ENCODE measurements at regions not wholly inside any gene's neighbourhood (a gene's known extent, or its start where the extent isn't known, plus 50 kb on each side); places are given as distances from the start of the nearest gene placed in this dataset.
"Not testable (repeated sequence)": the region's sequence is repeated elsewhere in the genome, so short reads cannot be mapped to it uniquely, and the experiment has no call there.

GRCh38 chr19:56894626-56895025 lies 54.1 kb upstream of the PEG3 start:
- no peak for DNase-seq (ENCODE audit: low spot score)

GRCh38 chr19:56896095-56896494 lies 55.6 kb upstream of the PEG3 start:
- DNase-seq (ENCODE audit: low spot score): no peak

- DNase-seq (ENCODE audit: low spot score): no peak
These were observed 59.4 kb upstream of the PEG3 start for GRCh38 chr19:56899943-56900342.

GRCh38 chr19:56900573-56901097 lies 60.1 kb upstream of the PEG3 start:
- no peak for DNase-seq (ENCODE audit: low spot score)

DNA sequence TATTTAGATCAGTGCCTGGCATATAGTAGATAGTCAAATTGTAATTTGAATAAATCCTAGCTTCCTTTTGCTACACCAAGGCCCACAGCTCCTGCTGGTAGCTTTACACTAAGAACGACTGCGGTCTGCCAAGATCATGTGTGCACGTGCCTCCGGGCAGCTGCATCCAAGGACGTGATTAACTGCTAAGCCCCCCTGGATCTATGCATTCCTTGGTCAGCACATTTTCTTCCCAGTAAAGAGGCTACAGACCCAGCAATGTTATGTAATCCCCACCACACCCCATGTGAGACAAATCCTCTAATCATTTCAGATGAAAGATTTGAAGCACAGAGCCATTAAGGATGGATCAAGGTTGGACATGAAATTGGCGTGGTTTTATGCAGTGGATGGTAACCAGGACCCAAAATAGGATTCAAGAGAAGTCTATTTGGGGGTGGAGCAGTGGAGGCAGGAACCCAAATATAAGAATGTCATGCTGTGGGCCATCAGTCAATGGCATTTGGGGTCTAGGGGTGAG lies 65.2 kb upstream of the PEG3 start:
- no peak for DNase-seq (ENCODE audit: low spot score)

DNA sequence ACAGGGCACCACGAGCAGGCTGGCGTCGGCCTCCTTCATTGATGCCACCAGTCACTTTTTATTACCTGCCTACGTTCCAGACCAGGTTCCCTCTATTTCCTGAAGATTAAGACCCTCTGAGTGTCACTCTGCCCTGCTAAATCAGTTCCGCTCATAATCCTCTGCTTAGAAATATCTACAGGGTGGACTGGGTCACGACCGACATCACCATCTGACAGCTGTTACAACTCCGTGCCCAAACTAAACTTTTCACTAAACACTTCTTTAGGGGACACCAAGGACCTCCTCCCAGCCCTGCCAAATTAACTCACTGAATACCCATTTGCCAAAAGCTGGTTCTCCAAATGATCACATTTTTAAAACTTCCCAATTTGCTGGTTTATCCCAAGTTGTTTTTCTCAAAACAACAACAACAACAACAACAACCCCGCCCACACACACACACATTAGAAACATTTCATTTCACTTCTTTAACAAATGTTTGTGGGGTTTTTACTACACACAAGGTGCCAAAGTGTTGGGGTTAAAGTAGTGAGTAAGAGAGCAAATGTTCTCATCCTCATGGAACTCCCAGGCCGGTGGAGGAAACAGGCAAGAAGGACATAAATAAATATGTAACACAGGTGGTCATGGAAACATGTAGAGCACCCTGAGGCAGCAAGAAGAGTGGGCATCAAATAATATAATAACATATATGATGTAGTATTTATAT lies 72.0 kb upstream of the PEG3 start:
- DNase-seq (ENCODE audit: low spot score): no peak

GRCh38 chr19:56913113-56913455 lies 72.6 kb upstream of the PEG3 start:
- DNase-seq (ENCODE audit: low spot score): not testable (repeated sequence)

- no peak for DNase-seq (ENCODE audit: low spot score)
These were observed 76.0 kb upstream of the PEG3 start for GRCh38 chr19:56916528-56916927.

DNA sequence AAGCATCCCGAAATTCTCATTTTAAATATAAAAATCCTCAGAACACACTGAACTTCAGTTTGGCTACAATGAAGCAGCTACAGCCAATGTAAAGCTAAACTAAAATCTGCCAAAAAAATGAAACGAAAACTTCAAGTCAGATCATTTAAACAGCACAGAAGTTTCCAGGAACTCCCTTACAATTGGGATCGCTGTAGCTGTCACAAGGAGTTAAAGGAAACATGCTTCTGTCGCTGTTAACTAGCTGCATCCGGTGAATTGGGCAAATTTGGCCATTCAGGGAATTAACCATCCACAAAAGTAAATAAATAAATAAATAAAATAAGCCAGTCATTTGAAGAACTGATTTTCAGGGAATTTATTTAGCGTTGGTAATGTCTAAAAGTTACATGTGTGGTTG lies 77.0 kb upstream of the PEG3 start:
- DNase-seq (ENCODE audit: low spot score): no peak

- DNase-seq (ENCODE audit: low spot score): no peak
These were observed 77.5 kb upstream of the PEG3 start for GRCh38 chr19:56917998-56918397.

DNA sequence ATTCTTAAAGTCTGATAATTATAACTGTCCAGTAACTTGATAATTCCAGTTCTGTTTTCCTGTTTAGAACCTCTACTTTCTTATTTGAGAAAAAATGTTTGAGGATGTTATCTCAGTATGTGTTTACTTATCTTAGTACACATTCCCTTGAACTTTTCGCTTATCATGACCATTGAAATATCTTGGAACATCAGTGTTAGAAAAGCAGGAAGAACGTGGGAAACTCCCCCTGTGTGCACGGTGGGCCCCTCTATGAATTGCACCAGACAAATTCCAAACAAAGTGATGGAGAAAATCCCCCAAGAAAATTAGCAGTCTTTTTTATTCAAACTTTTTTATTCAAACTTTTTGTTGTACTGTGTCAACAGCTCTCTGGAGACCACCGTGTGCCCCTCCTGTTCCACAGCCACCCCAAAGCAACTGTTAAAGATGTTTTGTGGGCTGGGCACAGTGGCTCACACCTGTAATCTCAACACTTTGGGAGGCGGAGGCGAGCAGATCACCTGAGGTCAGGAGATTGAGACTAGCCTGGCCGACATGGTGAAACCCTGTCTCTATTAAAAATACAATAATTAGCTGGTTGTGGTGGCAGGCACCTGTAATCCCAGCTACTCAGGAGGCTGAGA lies 78.3 kb upstream of the PEG3 start:
- DNase-seq (ENCODE audit: low spot score): no peak

DNA sequence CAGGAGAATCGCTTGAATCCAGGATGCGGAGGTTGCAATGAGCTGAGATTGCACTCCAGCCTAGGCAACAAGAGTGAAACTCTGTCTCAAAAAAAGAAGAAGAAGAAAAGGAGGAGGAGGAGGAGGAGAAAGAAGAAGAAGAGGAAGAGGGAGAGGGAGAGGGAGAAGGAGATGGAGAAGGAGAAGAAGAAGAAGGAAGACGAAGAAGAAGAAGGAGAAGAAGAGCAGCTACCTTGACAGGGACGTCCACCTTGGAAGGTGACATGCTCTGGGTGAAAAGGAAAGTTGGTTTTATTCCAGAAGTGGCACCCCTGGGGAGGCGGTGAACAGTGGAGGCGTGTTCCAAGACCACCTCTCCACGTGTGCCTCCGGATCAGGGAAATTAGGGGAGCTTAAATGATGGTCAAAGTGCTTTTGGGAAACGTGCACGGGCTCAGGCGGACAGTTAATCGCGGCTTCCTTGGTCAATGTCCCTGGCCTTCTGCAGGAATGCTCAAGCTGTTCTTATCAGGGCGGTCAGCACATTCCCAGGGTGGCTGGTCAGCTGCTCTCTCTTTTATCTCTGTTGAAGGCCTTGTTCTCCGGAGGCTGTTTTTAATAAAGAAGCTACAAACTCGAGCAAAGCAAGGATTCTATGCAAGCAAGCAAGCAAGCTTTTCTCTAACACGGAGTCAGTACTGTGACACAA lies 78.9 kb upstream of the PEG3 start:
- DNase-seq (ENCODE audit: low spot score): no peak

DNA sequence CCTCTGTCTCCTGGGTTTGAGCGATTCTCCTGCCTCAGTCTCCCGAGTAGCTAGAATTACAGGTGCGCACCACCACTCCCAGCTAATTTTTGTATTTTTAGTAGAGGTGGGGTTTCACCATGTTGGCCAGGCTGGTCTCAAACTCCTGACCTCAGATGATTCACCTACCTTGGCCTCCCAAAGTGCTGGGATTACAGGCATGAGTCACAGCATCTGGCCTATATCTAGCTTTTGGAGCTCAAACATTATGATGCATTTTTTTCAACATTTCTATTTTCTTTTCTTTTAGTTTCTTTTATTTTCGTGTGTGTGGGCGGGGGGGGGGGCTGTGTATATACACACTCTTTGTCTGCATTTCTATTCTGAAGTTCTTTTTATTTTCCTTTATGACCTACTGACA lies 85.6 kb upstream of the PEG3 start:
- not testable (repeated sequence) for DNase-seq (ENCODE audit: low spot score)

DNA sequence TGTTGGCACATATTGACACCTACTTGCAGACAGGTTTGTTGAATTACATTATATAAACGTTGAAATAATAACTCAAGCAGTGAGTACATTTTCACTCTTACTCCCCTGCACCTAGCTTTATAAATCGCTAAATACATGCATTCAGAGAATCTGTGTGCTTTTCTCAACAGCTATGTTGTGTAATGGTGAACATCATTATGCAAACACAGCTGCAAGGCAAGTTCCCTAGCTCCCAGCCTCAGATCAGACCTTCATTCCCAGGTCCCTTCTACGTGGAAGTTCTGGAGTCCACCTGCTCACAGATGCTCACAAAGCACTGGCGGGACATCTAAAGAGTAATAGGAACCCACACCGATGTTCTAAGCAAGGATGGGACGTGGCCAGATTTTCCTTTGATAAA lies 86.8 kb upstream of the PEG3 start:
- DNase-seq (ENCODE audit: low spot score): no peak

GRCh38 chr19:56927791-56928207 lies 87.3 kb upstream of the PEG3 start:
- peak; percentile 2 for DNase-seq (ENCODE audit: low spot score)

DNA sequence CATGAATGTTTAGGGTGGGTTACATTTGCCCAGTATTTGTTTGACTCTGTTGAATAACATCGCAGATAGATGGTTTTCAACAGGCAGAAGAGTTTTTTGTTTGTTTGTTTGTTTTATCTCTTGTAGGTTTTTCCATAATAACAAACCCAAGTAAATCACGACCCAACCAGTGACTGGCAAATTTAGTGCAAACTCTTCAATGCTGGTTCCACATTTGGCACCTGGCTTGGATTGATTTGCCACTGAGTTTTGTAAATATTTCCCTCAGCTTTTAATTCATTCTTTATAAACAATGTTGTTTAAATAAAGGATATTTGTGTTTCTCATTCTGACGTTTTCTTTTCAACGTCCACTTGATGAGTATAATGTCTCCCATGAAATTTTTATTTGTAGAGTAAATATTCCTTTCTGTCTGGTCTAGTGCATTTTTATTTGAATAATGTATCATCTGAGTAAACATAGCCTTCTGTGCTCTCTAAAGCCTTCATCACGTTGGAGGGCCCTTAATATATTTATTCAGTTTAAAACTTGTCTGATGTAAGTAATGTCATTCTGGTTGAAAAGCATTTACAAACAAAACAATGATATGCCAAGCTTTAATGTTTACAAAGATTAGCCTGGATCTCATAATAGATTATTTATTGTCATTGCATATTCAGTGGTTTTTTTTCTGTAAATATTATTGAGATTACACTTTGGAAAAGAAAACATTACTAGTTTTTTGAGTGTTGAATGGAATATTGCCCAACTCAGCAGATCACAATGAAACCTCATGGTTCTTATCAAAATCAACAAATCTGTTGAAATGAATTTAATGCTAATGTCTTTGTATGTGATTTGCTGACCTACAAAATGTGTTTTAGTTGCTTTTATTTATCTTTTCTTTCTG lies 90.4 kb upstream of the PEG3 start:
- DNase-seq (ENCODE audit: low spot score): no peak

GRCh38 chr19:56933014-56933705 lies 92.6 kb upstream of the PEG3 start:
- no peak for DNase-seq (ENCODE audit: low spot score)

- no peak for DNase-seq (ENCODE audit: low spot score)
These were observed 94.0 kb upstream of the PEG3 start for GRCh38 chr19:56934438-56935090.

DNA sequence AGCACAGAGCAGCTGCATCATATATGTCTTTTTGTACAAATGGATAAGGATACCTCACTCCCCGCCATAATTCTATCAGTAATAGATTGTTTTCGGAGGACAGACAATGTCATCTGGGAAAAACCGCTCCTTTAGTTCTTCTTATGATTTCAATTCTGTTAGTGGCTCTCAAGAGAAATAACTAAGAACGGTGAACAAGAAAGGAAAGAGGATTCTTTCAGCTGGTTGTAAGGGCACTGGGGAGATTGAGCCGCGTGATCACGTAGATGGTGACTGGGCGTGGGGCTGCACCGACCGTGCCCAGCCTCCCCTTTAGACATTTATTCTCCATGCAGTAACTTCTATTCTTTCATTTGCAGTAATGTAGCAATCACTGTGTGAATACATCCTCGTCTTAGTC lies 99.4 kb upstream of the PEG3 start:
- no peak for DNase-seq (ENCODE audit: low spot score)

DNA sequence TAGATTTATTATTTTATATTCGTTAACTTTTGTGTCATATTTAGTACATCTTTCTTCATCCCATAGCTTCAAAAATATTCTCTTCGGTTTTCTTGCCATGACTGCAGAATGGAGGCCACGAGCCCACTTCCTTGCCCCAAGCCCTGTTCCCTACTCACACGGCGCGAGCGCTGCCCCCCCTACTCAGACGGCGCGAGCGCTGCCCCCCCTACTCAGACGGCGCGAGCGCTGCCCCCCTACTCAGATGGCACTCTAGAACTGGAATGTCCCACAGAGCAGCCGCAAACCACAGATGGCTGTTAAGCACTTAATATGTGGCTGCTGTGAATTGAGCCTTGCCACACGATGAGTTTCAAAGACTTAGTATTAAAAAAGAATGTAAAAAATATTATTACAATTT lies 102.2 kb upstream of the PEG3 start:
- DNase-seq (ENCODE audit: low spot score): no peak

GRCh38 chr19:56946159-56946558 lies 105.6 kb upstream of the PEG3 start:
- DNase-seq (ENCODE audit: low spot score): no peak
